RWPE2 (cell line): ENCODE measurements at regions not wholly inside any gene's neighbourhood (a gene's known extent, or its start where the extent isn't known, plus 50 kb on each side); places are given as distances from the start of the nearest gene placed in this dataset.

Experiments
- ATAC-seq: fragments of 200-7000 bp; cut with Tn5 transposase; 3 replicates; pipeline ENCODE4 v1.9.1; 2021; ENCODE audit warnings: low read depth
- DNase-seq: peaks from one replicate; pipeline ENCODE4 v3.0.0-alpha.2; 2020; ENCODE audit warnings: low spot score
- H3K27ac ChIP-seq: fragments of 450-650 bp; 2 replicates; pipeline ENCODE4 v1.5.1; 2017; ENCODE audit warnings: mild to moderate bottlenecking; ENCODE audit not compliant: poor library complexity, severe bottlenecking
- H3K27me3 ChIP-seq: fragments of 250-450 bp; sonication (Bioruptor Pico); 2 replicates; pipeline ENCODE4 v1.5.1; 2021; ENCODE audit warnings: mild to moderate bottlenecking, moderate library complexity; ENCODE audit not compliant: insufficient read depth, poor library complexity, severe bottlenecking
- H3K36me3 ChIP-seq: fragments of 250-450 bp; sonication (Bioruptor Pico); 2 replicates; pipeline ENCODE4 v1.5.1; 2020; ENCODE audit warnings: low read depth, mild to moderate bottlenecking, moderate library complexity
- H3K4me1 ChIP-seq: fragments of 250-450 bp; sonication (Bioruptor Pico); 2 replicates; pipeline ENCODE4 v1.5.1; 2021; ENCODE audit warnings: mild to moderate bottlenecking, moderate library complexity; ENCODE audit not compliant: insufficient read depth, poor library complexity, severe bottlenecking
- H3K4me3 ChIP-seq: fragments of 250-450 bp; sonication (Bioruptor Pico); 2 replicates; pipeline ENCODE4 v1.5.1; 2021; ENCODE audit warnings: mild to moderate bottlenecking, moderate library complexity; ENCODE audit not compliant: severe bottlenecking
- H3K9me3 ChIP-seq: fragments of 250-450 bp; sonication (Bioruptor Pico); 2 replicates; pipeline ENCODE4 v1.5.1; 2021; ENCODE audit warnings: mild to moderate bottlenecking, moderate library complexity; ENCODE audit not compliant: severe bottlenecking
- TF ChIP-seq, protein P1 (sequence below): fragments of 450-650 bp; IDR thresholded peaks from one replicate; pipeline ENCODE4 v1.5.1; 2017; ENCODE audit warnings: mild to moderate bottlenecking, moderate library complexity; ENCODE audit not compliant: poor library complexity, severe bottlenecking

DNA sequence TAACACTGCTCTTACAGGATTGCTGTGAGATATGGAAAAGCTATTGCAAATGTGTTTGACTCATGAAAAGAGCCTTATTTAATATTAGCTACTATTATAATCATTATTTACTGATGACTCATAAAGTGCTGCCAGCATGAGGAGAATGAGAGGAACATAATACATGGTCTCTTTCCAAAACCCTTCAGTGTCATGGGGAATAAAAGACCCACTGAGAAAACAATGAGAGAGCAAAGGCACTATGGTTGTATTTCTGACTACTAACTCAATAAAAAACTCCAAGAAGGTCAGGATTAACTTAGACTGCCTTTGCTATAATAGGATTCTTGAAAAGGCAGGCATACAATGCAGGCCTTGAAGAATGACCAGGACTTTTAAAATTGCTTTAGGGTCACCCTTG lies 633.5 kb downstream of the DTWD2 start:
- no peaks in the 10 kb centered on the region for H3K36me3 ChIP-seq
- ATAC-seq (no peak), DNase-seq (no peak)
- peaks cover 3% of the 10 kb centered on the region for H3K4me1 ChIP-seq
- H3K27me3 ChIP-seq, result peaks cover 6% of the 10 kb centered on the region
- no peak overlapping the region for H3K27ac ChIP-seq
- TF ChIP-seq, protein P1, sequence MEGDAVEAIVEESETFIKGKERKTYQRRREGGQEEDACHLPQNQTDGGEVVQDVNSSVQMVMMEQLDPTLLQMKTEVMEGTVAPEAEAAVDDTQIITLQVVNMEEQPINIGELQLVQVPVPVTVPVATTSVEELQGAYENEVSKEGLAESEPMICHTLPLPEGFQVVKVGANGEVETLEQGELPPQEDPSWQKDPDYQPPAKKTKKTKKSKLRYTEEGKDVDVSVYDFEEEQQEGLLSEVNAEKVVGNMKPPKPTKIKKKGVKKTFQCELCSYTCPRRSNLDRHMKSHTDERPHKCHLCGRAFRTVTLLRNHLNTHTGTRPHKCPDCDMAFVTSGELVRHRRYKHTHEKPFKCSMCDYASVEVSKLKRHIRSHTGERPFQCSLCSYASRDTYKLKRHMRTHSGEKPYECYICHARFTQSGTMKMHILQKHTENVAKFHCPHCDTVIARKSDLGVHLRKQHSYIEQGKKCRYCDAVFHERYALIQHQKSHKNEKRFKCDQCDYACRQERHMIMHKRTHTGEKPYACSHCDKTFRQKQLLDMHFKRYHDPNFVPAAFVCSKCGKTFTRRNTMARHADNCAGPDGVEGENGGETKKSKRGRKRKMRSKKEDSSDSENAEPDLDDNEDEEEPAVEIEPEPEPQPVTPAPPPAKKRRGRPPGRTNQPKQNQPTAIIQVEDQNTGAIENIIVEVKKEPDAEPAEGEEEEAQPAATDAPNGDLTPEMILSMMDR, result no peak
- H3K4me3 ChIP-seq, result no peak overlapping the region
- H3K9me3 ChIP-seq, result peaks cover 8% of the 10 kb centered on the region

DNA sequence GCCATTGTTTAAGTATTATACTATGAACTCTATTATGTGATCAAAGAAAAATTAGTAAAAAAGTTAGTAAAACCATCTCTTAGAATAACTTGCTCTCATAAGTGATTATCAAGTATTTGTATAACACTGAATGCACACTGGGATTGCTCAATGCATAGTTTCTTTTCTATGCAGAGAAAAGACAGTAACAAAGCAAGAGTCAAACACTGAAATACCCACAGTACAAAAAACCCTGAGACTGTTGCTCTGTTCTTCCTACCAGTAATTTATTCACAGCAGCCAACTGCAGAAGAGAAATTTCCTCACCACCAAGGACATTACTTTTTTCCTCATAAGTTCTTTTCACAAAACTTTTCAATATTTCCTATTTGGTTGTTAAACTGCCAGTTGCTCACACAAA lies 634.4 kb downstream of the DTWD2 start:
- Histone ChIP-seq H3K4me3 (no peak overlapping the region), H3K27ac (no peak overlapping the region), H3K36me3 (no peaks in the 10 kb centered on the region), H3K9me3 (peaks cover 6% of the 10 kb centered on the region), H3K4me1 (no peaks in the 10 kb centered on the region), H3K27me3 (peaks cover 6% of the 10 kb centered on the region)
- TF ChIP-seq, protein P1, result no peak
- DNase-seq, result no peak
- no peak for ATAC-seq

DNA sequence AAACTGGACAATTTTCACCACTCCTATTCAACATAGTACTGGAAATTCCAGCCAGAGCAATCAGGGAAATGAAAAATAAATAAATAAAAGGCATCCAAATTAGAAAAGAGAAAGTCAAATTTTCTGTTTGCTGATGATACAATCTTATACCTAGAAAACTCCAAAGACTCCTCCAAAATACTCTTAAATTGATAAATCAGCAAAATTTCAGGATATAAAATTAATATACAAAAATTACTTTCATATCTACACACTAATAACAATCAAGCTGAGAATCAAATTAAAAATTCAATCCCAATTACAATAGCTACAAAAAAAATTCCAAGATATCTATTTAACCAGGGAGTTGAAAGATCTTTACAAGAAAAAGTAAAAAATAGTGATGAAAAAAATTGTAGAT lies 651.9 kb downstream of the DTWD2 start:
- Histone ChIP-seq H3K4me3 (no peak overlapping the region), H3K4me1 (no peaks in the 10 kb centered on the region), H3K27me3 (no peaks in the 10 kb centered on the region), H3K27ac (no peak overlapping the region), H3K36me3 (no peaks in the 10 kb centered on the region), H3K9me3 (no peaks in the 10 kb centered on the region)
- ATAC-seq, result no peak
- TF ChIP-seq, protein P1, result no peak
- no peak for DNase-seq

DNA sequence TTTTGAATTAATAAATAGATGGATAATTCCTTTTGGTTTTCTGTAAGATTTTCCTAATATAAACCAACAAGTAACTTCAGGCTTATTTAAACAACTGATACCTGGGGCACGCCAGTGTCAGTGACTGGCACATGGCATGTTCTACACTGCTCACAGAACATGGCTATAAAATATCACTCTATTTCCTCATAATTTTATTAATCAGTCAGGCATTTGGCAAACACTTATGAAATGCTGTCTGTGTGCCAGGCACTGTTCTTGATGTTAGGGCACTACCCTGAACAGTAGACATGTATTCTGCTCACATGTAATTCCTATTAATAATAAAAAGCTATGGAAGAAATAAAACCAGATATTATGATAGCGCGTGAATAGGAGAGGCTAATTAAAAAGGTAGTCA lies 661.0 kb downstream of the DTWD2 start:
- H3K27me3 ChIP-seq, result no peaks in the 10 kb centered on the region
- no peak for DNase-seq
- ATAC-seq, result no peak
- no peak overlapping the region for H3K27ac ChIP-seq
- H3K4me1 ChIP-seq, result no peaks in the 10 kb centered on the region
- no peaks in the 10 kb centered on the region for H3K9me3 ChIP-seq
- H3K36me3 ChIP-seq, result no peaks in the 10 kb centered on the region
- TF ChIP-seq, protein P1, result no peak
- H3K4me3 ChIP-seq, result no peak overlapping the region

DNA sequence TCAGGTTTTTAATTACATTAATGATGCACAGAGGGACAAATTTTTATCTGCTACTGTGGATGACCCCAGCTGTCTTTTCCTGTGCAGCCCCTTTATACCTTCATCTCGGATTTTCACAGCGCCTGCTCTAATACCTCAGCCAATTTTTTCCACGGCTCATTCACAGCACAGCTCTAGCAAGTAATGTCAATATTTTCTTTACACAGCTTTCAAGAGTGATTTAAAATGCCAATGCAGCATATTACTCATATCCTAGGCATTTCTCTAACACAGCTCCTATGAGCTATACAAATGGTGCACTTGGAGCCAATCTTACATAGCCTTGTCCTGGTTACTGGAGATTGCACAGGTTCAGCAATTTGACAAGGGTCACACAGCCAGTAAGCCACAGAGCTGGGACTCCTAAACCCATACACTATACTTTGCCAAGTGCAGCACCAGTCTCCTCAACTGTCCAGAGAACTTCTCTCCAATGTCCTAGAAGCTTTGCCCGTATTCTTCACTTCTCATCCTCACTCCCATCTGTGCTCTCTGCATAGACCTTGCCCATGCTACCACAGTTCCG lies 661.8 kb downstream of the DTWD2 start:
- TF ChIP-seq, protein P1, result no peak
- DNase-seq (no peak), ATAC-seq (peak; percentile 91)
- Histone ChIP-seq H3K36me3 (no peaks in the 10 kb centered on the region), H3K4me3 (no peak overlapping the region), H3K27ac (no peak overlapping the region), H3K4me1 (no peaks in the 10 kb centered on the region), H3K27me3 (no peaks in the 10 kb centered on the region), H3K9me3 (peaks cover 4% of the 10 kb centered on the region)
